Right lobe of liver (tissue), 4 donors: ENCODE measurements at regions not wholly inside any gene's neighbourhood (a gene's known extent, or its start where the extent isn't known, plus 50 kb on each side); places are given as distances from the start of the nearest gene placed in this dataset.

ENCODE experiments used
- POLR2A ChIP-seq: fragments of 450-650 bp; IDR thresholded peaks from one replicate; pipeline ENCODE4 v1.6.1; 2017; ENCODE audit warnings: antibody characterized with exemption, mild to moderate bottlenecking
- TF ChIP-seq, protein P1 (sequence below), 4 donors: fragments of 200-600 bp in 3 of 4; fragments of 450-650 bp in 1 of 4; IDR thresholded peaks; one replicate each; pipeline versions ENCODE4 v1.5.1 to v1.8.0; 2016 to 2022; ENCODE audit warnings: antibody characterized with exemption in 4 of 4, mild to moderate bottlenecking in 2 of 4
- donor health status: DM: no; HTN: no; CAD: no.
- donor health status: DM: no; HTN: no; CAD: no.
- donor health status: DM: no; HTN: yes; CAD: no.

DNA sequence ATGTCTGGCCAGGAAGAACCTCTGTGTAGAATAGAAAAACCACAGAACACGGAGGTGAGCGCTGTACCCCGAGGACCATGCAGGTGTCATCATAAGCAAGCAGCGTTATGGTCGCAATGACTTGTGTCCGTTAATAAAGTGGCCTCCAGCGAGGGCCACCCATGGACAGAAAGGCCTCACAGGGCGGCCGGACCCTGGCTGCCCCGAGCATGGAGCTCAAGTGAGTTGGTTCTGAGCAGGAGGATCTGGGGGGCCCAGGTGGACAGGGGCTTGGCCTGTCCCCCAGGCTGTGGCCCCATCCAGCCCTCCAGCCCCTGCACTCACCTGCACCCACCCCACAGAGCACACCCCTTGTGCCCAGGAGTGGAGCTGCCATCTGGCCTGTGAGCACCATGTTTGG is 133.8 kb downstream of the BRD1 start:
- TF ChIP-seq, protein P1, sequence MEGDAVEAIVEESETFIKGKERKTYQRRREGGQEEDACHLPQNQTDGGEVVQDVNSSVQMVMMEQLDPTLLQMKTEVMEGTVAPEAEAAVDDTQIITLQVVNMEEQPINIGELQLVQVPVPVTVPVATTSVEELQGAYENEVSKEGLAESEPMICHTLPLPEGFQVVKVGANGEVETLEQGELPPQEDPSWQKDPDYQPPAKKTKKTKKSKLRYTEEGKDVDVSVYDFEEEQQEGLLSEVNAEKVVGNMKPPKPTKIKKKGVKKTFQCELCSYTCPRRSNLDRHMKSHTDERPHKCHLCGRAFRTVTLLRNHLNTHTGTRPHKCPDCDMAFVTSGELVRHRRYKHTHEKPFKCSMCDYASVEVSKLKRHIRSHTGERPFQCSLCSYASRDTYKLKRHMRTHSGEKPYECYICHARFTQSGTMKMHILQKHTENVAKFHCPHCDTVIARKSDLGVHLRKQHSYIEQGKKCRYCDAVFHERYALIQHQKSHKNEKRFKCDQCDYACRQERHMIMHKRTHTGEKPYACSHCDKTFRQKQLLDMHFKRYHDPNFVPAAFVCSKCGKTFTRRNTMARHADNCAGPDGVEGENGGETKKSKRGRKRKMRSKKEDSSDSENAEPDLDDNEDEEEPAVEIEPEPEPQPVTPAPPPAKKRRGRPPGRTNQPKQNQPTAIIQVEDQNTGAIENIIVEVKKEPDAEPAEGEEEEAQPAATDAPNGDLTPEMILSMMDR (IDR thresholded peaks at IDR 0.05): no peak
- TF ChIP-seq POLR2A: no peak
